ENCODE measurements at regions not wholly inside any gene's neighbourhood (a gene's known extent, or its start where the extent isn't known, plus 50 kb on each side); places are given as distances from the start of the nearest gene placed in this dataset.

GRCh38 chr5:38207343-38207742 lies 51.0 kb upstream of the EGFLAM start:
- no peak for TF ChIP-seq CTCF (IDR thresholded peaks at IDR 0.05; ENCODE audit: borderline replicate concordance, control extremely low read depth, extremely low read depth, insufficient read depth, missing control alignments)
- no peak for DNase-seq (ENCODE audit: low spot score)
- in situ Hi-C loops (cut with MboI; ENCODE audit: low sequenced_read_pairs, unreplicated experiment), result no loop called here

- no peak for TF ChIP-seq CTCF (IDR thresholded peaks at IDR 0.05; ENCODE audit: borderline replicate concordance, control extremely low read depth, extremely low read depth, insufficient read depth, missing control alignments)
- in situ Hi-C loops (cut with MboI; ENCODE audit: low sequenced_read_pairs, unreplicated experiment), result no loop called here
- DNase-seq (ENCODE audit: low spot score), result no peak
These were observed 55.6 kb upstream of the EGFLAM start for GRCh38 chr5:38202741-38203140.

- DNase-seq (ENCODE audit: low spot score), result no peak
- in situ Hi-C loops (cut with MboI; ENCODE audit: low sequenced_read_pairs, unreplicated experiment), result no loop called here
- no peak for TF ChIP-seq CTCF (IDR thresholded peaks at IDR 0.05; ENCODE audit: borderline replicate concordance, control extremely low read depth, extremely low read depth, insufficient read depth, missing control alignments)
These were observed 57.3 kb upstream of the EGFLAM start for GRCh38 chr5:38200872-38201557.

GRCh38 chr5:38197118-38197517 lies 61.2 kb upstream of the EGFLAM start:
- DNase-seq (ENCODE audit: low spot score), result no peak
- TF ChIP-seq CTCF (IDR thresholded peaks at IDR 0.05; ENCODE audit: borderline replicate concordance, control extremely low read depth, extremely low read depth, insufficient read depth, missing control alignments), result no peak
- in situ Hi-C loops (cut with MboI; ENCODE audit: low sequenced_read_pairs, unreplicated experiment), result loop anchor here (10.0 to 25.0 kb wide), 2 partner anchors 352 to 785 kb away; partner anchors contain the start of gene GDNF

- DNase-seq (ENCODE audit: low spot score), result peak; percentile 76
- in situ Hi-C loops (cut with MboI; ENCODE audit: low sequenced_read_pairs, unreplicated experiment), result loop anchor here (10.0 to 25.0 kb wide), 2 partner anchors 348 to 781 kb away; partner anchors contain the start of gene GDNF
- peak; percentile 90 for TF ChIP-seq CTCF (IDR thresholded peaks at IDR 0.05; ENCODE audit: borderline replicate concordance, control extremely low read depth, extremely low read depth, insufficient read depth, missing control alignments)
These were observed 65.3 kb upstream of the EGFLAM start for GRCh38 chr5:38193015-38193581.

- in situ Hi-C loops (cut with MboI; ENCODE audit: low sequenced_read_pairs, unreplicated experiment), result loop anchor here (10.0 to 25.0 kb wide), 2 partner anchors 347 to 779 kb away; partner anchors contain the start of gene GDNF
- no peak for TF ChIP-seq CTCF (IDR thresholded peaks at IDR 0.05; ENCODE audit: borderline replicate concordance, control extremely low read depth, extremely low read depth, insufficient read depth, missing control alignments)
- no peak for DNase-seq (ENCODE audit: low spot score)
These were observed 66.7 kb upstream of the EGFLAM start for GRCh38 chr5:38191693-38192092.
